HG02763 (cell line): ENCODE measurements at regions not wholly inside any gene's neighbourhood (a gene's known extent, or its start where the extent isn't known, plus 50 kb on each side); places are given as distances from the start of the nearest gene placed in this dataset.

Source experiments
- ATAC-seq: cut with Tn5 transposase; IDR thresholded peaks from one replicate; pipeline ENCODE4 v1.9.1; 2021; ENCODE audit warnings: mild to moderate bottlenecking, moderate library complexity; ENCODE audit not compliant: unreplicated experiment

GRCh38 chr5:167696558-167697314 is 594.7 kb upstream of the WWC1 start:
- ATAC-seq: no peak

- no peak for ATAC-seq
These were observed 592.0 kb upstream of the WWC1 start for GRCh38 chr5:167699432-167699831.

GRCh38 chr5:167701051-167701450 is 590.4 kb upstream of the WWC1 start:
- no peak for ATAC-seq

- ATAC-seq: no peak
These were observed 589.4 kb upstream of the WWC1 start for GRCh38 chr5:167702014-167702413.

- no peak for ATAC-seq
These were observed 583.0 kb upstream of the WWC1 start for GRCh38 chr5:167708449-167708848.

GRCh38 chr5:167709625-167710024 is 581.8 kb upstream of the WWC1 start:
- ATAC-seq: no peak

- ATAC-seq: no peak
These were observed 580.9 kb upstream of the WWC1 start for GRCh38 chr5:167710444-167711073.

- ATAC-seq: no peak
These were observed 578.4 kb upstream of the WWC1 start for GRCh38 chr5:167712986-167713585.

- no peak for ATAC-seq
These were observed 577.5 kb upstream of the WWC1 start for GRCh38 chr5:167713896-167714295.

GRCh38 chr5:167716126-167716775 is 575.2 kb upstream of the WWC1 start:
- ATAC-seq: no peak

GRCh38 chr5:167720259-167720658 is 571.2 kb upstream of the WWC1 start:
- no peak for ATAC-seq

GRCh38 chr5:167720676-167721260 is 570.7 kb upstream of the WWC1 start:
- no peak for ATAC-seq

GRCh38 chr5:167721926-167722440 is 569.5 kb upstream of the WWC1 start:
- no peak for ATAC-seq

GRCh38 chr5:167723254-167723871 is 568.1 kb upstream of the WWC1 start:
- ATAC-seq: peak; percentile 96

- no peak for ATAC-seq
These were observed 566.2 kb upstream of the WWC1 start for GRCh38 chr5:167725264-167725663.

GRCh38 chr5:167725741-167726140 is 565.7 kb upstream of the WWC1 start:
- ATAC-seq: no peak

GRCh38 chr5:167726642-167727041 is 564.8 kb upstream of the WWC1 start:
- no peak for ATAC-seq

- no peak for ATAC-seq
These were observed 561.3 kb upstream of the WWC1 start for GRCh38 chr5:167730121-167730520.

- no peak for ATAC-seq
These were observed 560.8 kb upstream of the WWC1 start for GRCh38 chr5:167730656-167731055.

- no peak for ATAC-seq
These were observed 559.5 kb upstream of the WWC1 start for GRCh38 chr5:167731951-167732350.

- ATAC-seq: no peak
These were observed 558.9 kb upstream of the WWC1 start for GRCh38 chr5:167732499-167732898.
